Prostate gland (tissue), 2 donors: ENCODE measurements at regions not wholly inside any gene's neighbourhood (a gene's known extent, or its start where the extent isn't known, plus 50 kb on each side); places are given as distances from the start of the nearest gene placed in this dataset.
A peak's percentile ranks its signal among the peaks of the same experiment; 100 is the strongest.

ENCODE experiments used
- DNase-seq: peaks from one replicate; pipeline ENCODE4 v3.0.0-alpha.2; 2019; ENCODE audit warnings: low spot score
- H3K27ac ChIP-seq, 2 donors: fragments of 200-600 bp; sonication (generic); 2 replicates each; pipeline ENCODE4 v1.5.1; 2017 to 2019
- H3K27me3 ChIP-seq: fragments of 200-600 bp; sonication (generic); replicated peaks from 2 replicates; pipeline ENCODE4 v1.5.1; 2019; ENCODE audit not compliant: insufficient read depth
- H3K36me3 ChIP-seq, 2 donors: fragments of 200-600 bp; sonication (generic); 1 replicate in 1 of 2; 2 replicates in 1 of 2; pipeline versions ENCODE4 v1.5.1 to v1.8.1; 2017 to 2019
- H3K4me1 ChIP-seq: fragments of 200-600 bp; sonication (generic); replicated peaks from 2 replicates; pipeline ENCODE4 v1.5.1; 2019
- H3K4me3 ChIP-seq, 2 donors: fragments of 200-600 bp; sonication (generic); 2 replicates each; pipeline ENCODE4 v1.5.1; 2017 to 2019
- H3K9me3 ChIP-seq: fragments of 200-600 bp; sonication (generic); 2 replicates; pipeline ENCODE4 v1.5.1; 2017
- POLR2A ChIP-seq: fragments of 450-650 bp; IDR thresholded peaks from one replicate; pipeline ENCODE4 v1.6.1; 2016; ENCODE audit warnings: antibody characterized with exemption, mild to moderate bottlenecking
- POLR2AphosphoS5 ChIP-seq: sonication (generic); formaldehyde crosslinking; IDR thresholded peaks from one replicate; pipeline ENCODE4 v1.6.1; 2017; ENCODE audit warnings: antibody characterized with exemption
- WGBS: methylation state at CpG from one replicate; pipeline ENCODE4 v1.1.5; 2018; 5-methylcytosine and 5-hydroxymethylcytosine counted together
- intact Hi-C: fragments of 100-400 bp; cut with DNase I; formaldehyde crosslinking; loops from one replicate; pipeline ENCODE4 v1.14.2; 2022
- TF ChIP-seq, protein P1 (sequence below), 4 experiments: fragments of 200-600 bp in 2 of 4; fragments of 450-650 bp in 2 of 4; sonication (generic) in 2 of 4; IDR thresholded peaks; 1 replicate in 3 of 4; 2 replicates in 1 of 4; pipeline ENCODE4 v1.5.1; 2016 to 2019; ENCODE audit warnings: antibody characterized with exemption in 4 of 4, mild to moderate bottlenecking in 2 of 4, moderate library complexity in 2 of 4

DNA sequence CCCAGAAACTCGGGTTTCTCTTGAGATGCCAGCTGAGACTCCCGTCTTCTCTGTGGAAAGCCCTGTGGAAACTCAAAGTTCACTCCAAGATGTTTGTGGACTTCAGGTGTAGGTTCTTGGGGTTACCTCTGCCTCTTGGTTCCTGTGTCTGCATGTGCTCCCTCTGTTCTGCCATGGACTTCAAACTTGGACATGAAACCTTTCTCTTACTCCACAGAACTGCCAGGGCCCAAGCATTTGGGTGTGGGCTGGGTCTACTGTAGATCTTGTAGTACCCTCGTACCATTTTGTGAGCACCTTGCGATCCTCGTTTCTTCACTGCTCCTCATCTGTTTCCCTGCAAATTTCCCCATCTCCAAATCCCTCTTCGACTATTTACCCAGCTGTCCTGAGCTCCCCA, 175.5 kb downstream of the HAUS1 start:
- intact Hi-C loops: loop anchor here (5.0 kb wide), 2 partner anchors 107 to 378 kb away; partner anchors contain the start of gene LOXHD1
- H3K4me1 ChIP-seq: no peaks in the 10 kb centered on the region
- no peak overlapping the region for H3K4me3 ChIP-seq
- no peaks in the 10 kb centered on the region for H3K9me3 ChIP-seq
- no peak for DNase-seq
- TF ChIP-seq POLR2AphosphoS5 (no peak), POLR2A (no peak)
- TF ChIP-seq, protein P1, sequence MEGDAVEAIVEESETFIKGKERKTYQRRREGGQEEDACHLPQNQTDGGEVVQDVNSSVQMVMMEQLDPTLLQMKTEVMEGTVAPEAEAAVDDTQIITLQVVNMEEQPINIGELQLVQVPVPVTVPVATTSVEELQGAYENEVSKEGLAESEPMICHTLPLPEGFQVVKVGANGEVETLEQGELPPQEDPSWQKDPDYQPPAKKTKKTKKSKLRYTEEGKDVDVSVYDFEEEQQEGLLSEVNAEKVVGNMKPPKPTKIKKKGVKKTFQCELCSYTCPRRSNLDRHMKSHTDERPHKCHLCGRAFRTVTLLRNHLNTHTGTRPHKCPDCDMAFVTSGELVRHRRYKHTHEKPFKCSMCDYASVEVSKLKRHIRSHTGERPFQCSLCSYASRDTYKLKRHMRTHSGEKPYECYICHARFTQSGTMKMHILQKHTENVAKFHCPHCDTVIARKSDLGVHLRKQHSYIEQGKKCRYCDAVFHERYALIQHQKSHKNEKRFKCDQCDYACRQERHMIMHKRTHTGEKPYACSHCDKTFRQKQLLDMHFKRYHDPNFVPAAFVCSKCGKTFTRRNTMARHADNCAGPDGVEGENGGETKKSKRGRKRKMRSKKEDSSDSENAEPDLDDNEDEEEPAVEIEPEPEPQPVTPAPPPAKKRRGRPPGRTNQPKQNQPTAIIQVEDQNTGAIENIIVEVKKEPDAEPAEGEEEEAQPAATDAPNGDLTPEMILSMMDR (IDR thresholded peaks at IDR 0.05): no peak
- WGBS: 89% methylated on average over 6 of the region's 6 CpGs
- H3K27ac ChIP-seq: no peak overlapping the region
- H3K36me3 ChIP-seq: no peaks in the 10 kb centered on the region
- H3K27me3 ChIP-seq: no peaks in the 10 kb centered on the region

DNA sequence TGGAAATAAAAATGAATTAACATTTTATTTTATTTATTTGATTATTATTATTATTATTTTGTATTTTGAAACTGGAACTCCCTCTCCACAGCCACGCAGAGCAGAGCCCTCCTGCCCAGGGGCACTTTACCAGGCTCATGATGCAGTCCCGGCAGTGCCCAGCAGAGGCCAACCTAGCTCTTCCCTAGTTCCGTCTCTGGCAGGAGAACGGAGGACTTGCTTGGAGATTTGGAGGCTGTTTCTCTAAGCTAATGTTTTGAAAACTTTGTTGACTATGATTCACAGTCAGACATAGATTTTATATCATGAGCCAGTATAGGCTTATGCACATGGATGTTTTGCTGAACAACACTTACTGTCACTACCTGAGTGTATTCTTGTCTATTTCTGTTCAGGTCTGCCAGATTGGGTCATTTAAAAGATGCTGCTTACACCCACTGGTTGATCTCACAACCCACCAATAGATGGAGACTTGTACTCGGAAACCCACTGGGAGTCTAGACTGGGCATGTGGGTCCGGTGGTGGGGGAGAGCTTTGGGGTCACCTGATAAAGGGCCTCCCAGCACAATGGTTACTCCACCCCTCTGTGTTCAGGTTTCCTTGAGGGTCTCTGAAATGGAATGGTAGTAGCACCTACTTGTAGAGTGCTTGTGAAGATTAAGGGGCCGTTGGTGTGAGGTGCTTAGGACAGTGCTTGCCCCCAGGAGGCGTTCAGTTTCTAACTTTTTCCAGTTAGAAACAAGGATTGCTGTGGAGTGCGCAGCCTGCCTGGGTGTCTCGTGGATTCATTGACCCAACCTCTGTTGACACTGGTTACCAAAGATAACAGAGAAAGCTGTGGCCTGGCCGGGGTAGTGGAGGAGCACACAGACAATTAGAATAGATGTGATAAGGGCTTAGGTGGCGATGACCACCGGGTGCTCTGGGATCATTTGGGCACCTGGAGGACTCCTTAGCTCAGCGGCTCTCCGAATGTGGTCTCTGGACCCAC, 177.3 kb downstream of the HAUS1 start:
- Histone ChIP-seq H3K27me3 (no peaks in the 10 kb centered on the region), H3K27ac (no peak overlapping the region), H3K36me3 (no peaks in the 10 kb centered on the region), H3K9me3 (no peaks in the 10 kb centered on the region), H3K4me3 (no peak overlapping the region), H3K4me1 (no peaks in the 10 kb centered on the region)
- TF ChIP-seq POLR2AphosphoS5 (no peak), POLR2A (no peak)
- TF ChIP-seq, protein P1 (IDR thresholded peaks at IDR 0.05): peak; percentile 49 to 86 (median 83)
- 53% methylated on average over 15 of the region's 15 CpGs for WGBS
- DNase-seq: peak; percentile 64
- intact Hi-C loops: loop anchor here (1.0 to 5.0 kb wide), 3 partner anchors 109 to 376 kb away; partner anchors contain the start of gene LOXHD1

DNA sequence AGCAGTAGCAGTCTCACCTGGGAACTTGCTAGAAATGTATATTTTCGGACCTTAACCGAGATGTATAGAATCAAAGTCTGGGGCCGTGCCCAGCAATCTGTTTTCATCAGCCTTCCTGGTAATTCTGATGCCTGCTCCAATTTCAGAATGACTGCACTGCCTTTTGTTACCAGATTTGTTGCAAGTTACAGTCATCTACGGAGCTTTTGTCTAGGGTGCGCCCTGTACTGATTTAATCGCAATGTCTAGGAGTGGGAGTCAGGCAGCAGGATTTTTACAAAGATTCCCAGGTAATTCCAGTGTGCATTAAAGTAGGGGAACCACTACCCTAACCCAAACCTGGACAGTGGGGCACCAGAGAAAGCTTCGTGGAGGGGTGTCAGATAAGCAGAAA, 178.0 kb downstream of the HAUS1 start:
- Histone ChIP-seq H3K27ac (no peak overlapping the region), H3K27me3 (no peaks in the 10 kb centered on the region), H3K4me3 (no peak overlapping the region), H3K9me3 (no peaks in the 10 kb centered on the region), H3K36me3 (no peaks in the 10 kb centered on the region), H3K4me1 (no peaks in the 10 kb centered on the region)
- no peak for DNase-seq
- intact Hi-C loops: loop anchor here (5.0 kb wide), 2 partner anchors 110 to 375 kb away; partner anchors contain the start of gene LOXHD1
- 89% methylated on average over 7 of the region's 7 CpGs for WGBS
- TF ChIP-seq POLR2AphosphoS5 (no peak), POLR2A (no peak)
- TF ChIP-seq, protein P1 (IDR thresholded peaks at IDR 0.05): no peak

DNA sequence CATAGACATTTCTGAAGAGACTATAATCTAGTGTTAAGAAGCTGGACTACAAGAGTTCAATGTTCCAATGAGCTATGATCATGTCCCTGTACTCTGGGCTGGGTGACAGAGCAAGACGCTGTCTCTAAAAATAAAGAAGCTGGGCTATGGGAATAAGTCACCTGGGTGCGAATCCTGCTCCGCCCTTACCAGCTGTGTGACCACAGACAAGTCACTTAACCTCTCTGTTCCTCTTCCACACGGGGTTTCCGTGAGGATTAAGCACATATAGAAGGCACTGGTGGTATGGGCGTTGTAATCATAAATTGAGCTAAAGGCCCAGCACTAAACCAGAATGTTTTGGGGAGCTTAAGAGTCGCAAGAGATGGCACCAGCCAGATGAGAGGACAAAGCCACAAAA, 178.5 kb downstream of the HAUS1 start:
- no peaks in the 10 kb centered on the region for H3K27me3 ChIP-seq
- H3K9me3 ChIP-seq: no peaks in the 10 kb centered on the region
- no peak for DNase-seq
- no peaks in the 10 kb centered on the region for H3K36me3 ChIP-seq
- intact Hi-C loops: loop anchor here (5.0 kb wide), 2 partner anchors 110 to 375 kb away; partner anchors contain the start of gene LOXHD1
- H3K27ac ChIP-seq: no peak overlapping the region
- TF ChIP-seq POLR2AphosphoS5 (no peak), POLR2A (no peak)
- TF ChIP-seq, protein P1 (IDR thresholded peaks at IDR 0.05): no peak
- no peak overlapping the region for H3K4me3 ChIP-seq
- WGBS: 82% methylated on average over 7 of the region's 7 CpGs
- no peaks in the 10 kb centered on the region for H3K4me1 ChIP-seq
